PC-3 (cell line): ENCODE measurements at regions not wholly inside any gene's neighbourhood (a gene's known extent, or its start where the extent isn't known, plus 50 kb on each side); places are given as distances from the start of the nearest gene placed in this dataset.

Source experiments
- EZH2 ChIP-seq: fragments of 300-600 bp; sonication (generic); IDR thresholded peaks from one replicate; pipeline ENCODE4 v1.6.1; 2017; ENCODE audit warnings: antibody characterized with exemption, mild to moderate bottlenecking, low read length; ENCODE audit not compliant: unreplicated experiment
- TF ChIP-seq, protein P1 (sequence below): fragments of 300-600 bp; sonication (generic); conservative IDR thresholded peaks from 2 replicates; pipeline ENCODE4 v1.5.1; 2017; ENCODE audit warnings: antibody characterized with exemption, low read depth, mild to moderate bottlenecking, low read length

DNA sequence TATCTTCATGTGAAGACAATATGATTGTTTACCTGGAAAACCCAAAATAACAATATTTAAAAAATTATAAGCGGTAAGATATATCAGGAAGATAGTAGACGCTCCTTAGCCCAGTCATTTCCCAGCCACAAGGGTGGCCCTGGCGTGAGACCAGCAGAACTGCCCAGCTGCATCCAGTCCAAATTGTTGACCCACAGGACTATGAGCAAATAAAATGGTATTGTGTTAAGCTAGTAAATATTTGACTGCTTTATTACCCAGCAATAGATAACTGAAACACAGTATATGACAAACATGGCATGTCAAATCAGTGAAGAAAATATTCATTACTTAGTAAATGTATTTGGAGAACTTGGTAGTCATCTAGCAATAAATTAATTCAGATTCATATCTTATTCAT lies 294.3 kb upstream of the SPAG17 start:
- TF ChIP-seq, protein P1, sequence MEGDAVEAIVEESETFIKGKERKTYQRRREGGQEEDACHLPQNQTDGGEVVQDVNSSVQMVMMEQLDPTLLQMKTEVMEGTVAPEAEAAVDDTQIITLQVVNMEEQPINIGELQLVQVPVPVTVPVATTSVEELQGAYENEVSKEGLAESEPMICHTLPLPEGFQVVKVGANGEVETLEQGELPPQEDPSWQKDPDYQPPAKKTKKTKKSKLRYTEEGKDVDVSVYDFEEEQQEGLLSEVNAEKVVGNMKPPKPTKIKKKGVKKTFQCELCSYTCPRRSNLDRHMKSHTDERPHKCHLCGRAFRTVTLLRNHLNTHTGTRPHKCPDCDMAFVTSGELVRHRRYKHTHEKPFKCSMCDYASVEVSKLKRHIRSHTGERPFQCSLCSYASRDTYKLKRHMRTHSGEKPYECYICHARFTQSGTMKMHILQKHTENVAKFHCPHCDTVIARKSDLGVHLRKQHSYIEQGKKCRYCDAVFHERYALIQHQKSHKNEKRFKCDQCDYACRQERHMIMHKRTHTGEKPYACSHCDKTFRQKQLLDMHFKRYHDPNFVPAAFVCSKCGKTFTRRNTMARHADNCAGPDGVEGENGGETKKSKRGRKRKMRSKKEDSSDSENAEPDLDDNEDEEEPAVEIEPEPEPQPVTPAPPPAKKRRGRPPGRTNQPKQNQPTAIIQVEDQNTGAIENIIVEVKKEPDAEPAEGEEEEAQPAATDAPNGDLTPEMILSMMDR = no peak
- no peak for TF ChIP-seq EZH2
